Effector memory CD4-positive, alpha-beta T cell (primary cell): ENCODE measurements at regions not wholly inside any gene's neighbourhood (a gene's known extent, or its start where the extent isn't known, plus 50 kb on each side); places are given as distances from the start of the nearest gene placed in this dataset.

Experiments used
- DNase-seq, 3 donors: peaks; one replicate each; pipeline ENCODE4 v3.0.0-alpha.2; 2020
- H3K27ac ChIP-seq: 2 replicates; pipeline ENCODE4 v1.7.0; 2013; ENCODE audit warnings: mild to moderate bottlenecking, low read length, moderate library complexity; ENCODE audit not compliant: insufficient read depth, poor library complexity, severe bottlenecking
- H3K27me3 ChIP-seq: replicated peaks from 2 replicates; pipeline ENCODE4 v1.7.0; 2013; ENCODE audit warnings: mild to moderate bottlenecking, low read length; ENCODE audit not compliant: insufficient read depth, control insufficient read depth, poor library complexity, severe bottlenecking
- H3K36me3 ChIP-seq: 2 replicates; pipeline ENCODE4 v1.7.0; 2013; ENCODE audit warnings: mild to moderate bottlenecking, low read length, moderate library complexity; ENCODE audit not compliant: control insufficient read depth, insufficient read depth
- H3K4me1 ChIP-seq: 2 replicates; pipeline ENCODE4 v1.7.0; 2013; ENCODE audit warnings: low read length, mild to moderate bottlenecking; ENCODE audit not compliant: control insufficient read depth, insufficient read depth, poor library complexity, severe bottlenecking
- H3K4me3 ChIP-seq: 2 replicates; pipeline ENCODE4 v1.7.0; 2013; ENCODE audit warnings: low read length, low read depth, mild to moderate bottlenecking; ENCODE audit not compliant: insufficient read depth, poor library complexity, severe bottlenecking
- H3K9me3 ChIP-seq: 2 replicates; pipeline ENCODE4 v1.7.0; 2013; ENCODE audit warnings: mild to moderate bottlenecking, low read length, moderate library complexity; ENCODE audit not compliant: control insufficient read depth

DNA sequence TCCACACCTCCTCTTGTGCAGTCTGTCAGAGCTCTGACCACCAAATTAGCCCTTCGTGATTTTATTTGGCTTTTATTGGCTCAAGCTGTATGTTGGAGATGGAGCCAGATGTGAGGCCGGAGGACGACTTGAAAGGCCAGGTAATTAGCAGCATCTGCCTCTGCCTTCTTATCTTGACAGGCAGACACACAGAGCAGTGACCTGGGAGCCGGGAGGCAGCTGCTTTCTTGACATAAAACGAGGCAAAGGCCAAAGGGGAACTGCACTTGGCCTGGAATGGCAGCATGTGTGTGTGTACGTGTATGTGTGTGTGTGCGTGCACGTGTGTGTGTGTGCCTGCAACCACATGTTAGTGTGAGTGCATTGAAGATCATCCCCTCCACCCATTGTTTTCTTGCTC, 56.9 kb upstream of the BRD7 start:
- Histone ChIP-seq H3K36me3 (no peaks in the 10 kb centered on the region), H3K9me3 (no peaks in the 10 kb centered on the region), H3K27ac (no peak overlapping the region), H3K4me1 (no peaks in the 10 kb centered on the region), H3K4me3 (no peak overlapping the region), H3K27me3 (no peaks in the 10 kb centered on the region)
- DNase-seq, result no peak

DNA sequence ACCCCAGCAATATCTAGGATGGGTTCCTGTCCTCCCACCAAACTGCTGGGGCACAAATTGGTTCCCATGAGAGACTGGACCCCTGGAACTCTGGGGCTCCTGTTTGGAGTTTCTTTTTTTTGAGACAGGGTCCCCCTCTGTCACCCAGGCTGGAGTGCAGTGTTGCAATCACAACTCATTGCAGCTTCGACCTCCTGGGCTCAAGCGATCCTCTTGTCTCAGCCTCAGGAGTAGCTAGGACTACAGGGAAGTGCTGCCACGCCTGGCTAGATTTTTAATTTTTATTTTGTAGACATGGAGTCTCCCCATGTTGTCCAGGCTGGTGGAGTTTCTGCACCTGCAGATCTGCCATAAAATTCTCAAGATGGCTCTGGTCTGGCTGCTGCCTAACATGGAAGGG, 56.3 kb upstream of the BRD7 start:
- Histone ChIP-seq H3K4me3 (no peak overlapping the region), H3K27me3 (no peaks in the 10 kb centered on the region), H3K27ac (no peak overlapping the region), H3K4me1 (no peaks in the 10 kb centered on the region), H3K36me3 (no peaks in the 10 kb centered on the region), H3K9me3 (no peaks in the 10 kb centered on the region)
- no peak for DNase-seq

DNA sequence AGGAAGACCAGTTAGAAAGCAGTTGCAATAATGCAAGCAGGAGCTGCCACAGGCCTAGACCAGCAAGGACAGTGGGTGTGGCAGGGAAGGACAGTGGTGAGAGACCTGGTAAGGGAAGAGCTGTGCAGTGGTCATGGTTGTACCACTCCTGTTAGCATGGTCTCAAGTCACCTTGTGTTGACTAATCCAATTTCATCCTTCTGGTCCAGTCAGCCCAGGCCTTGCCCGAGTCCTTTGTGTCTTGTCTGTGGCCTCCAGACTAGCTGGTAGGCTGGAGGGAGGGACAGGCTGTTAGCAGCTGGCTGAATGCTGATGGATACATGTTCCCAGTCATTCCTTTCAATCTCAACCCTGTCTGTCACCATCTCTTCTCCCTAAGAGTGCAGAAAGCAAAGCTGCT, 54.1 kb upstream of the BRD7 start:
- no peak for DNase-seq
- no peaks in the 10 kb centered on the region for H3K36me3 ChIP-seq
- no peaks in the 10 kb centered on the region for H3K4me1 ChIP-seq
- H3K27ac ChIP-seq, result no peak overlapping the region
- no peaks in the 10 kb centered on the region for H3K27me3 ChIP-seq
- H3K4me3 ChIP-seq, result no peak overlapping the region
- peaks cover 6% of the 10 kb centered on the region for H3K9me3 ChIP-seq

DNA sequence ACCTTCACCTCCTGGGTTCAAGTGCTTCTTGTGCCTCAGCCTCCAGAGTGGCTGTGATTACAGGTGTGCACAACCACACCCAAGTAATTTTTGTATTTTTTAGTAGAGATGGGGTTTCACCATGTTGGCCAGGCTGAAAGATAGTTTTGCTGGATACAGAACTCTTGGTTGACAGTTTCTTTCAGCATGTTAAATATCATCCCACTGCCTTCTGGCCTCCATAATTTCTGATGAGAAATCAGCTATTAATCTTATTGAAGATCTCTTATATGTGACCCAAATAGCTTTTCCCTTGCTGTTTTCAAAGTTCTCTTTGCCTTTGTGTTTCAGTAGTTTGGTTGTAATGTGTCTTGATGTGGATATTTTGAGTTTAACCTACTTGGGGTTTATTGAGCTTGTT, 50.3 kb upstream of the BRD7 start:
- Histone ChIP-seq H3K4me1 (no peaks in the 10 kb centered on the region), H3K27me3 (no peaks in the 10 kb centered on the region), H3K9me3 (peaks cover 16% of the 10 kb centered on the region), H3K4me3 (no peak overlapping the region), H3K27ac (no peak overlapping the region), H3K36me3 (no peaks in the 10 kb centered on the region)
- DNase-seq, result no peak
